H1 (cell line): ENCODE measurements at regions not wholly inside any gene's neighbourhood (a gene's known extent, or its start where the extent isn't known, plus 50 kb on each side); places are given as distances from the start of the nearest gene placed in this dataset.

ENCODE experiments used
- CTCF ChIA-PET: fragments of 300-600 bp; sonication (Branson Sonifier 250); formaldehyde crosslinking; loops from one replicate; lab custom pipeline; 2021; ENCODE audit not compliant: partially characterized antibody; lab: Charles Lee
- POLR2A ChIA-PET: fragments of 300-600 bp; sonication (Branson Sonifier 250); formaldehyde crosslinking; loops from one replicate; lab custom pipeline; 2021; ENCODE audit warnings: inconsistent platforms; ENCODE audit not compliant: partially characterized antibody; lab: Charles Lee
- DNase-seq, 2 experiments: peaks; one replicate each; pipeline versions ENCODE4 v3.0.0 to v3.0.0-alpha.2; 2010 to 2022; ENCODE audit warnings: low spot score in 2 of 2, low read depth in 1 of 2, mixed read lengths in 1 of 2
- FAIRE-seq: peaks from 2 replicates; lab custom pipeline; 2011; peaks lifted over from hg19 to GRCh38; lab: Jason Lieb, UNC
- H2AFZ ChIP-seq: 2 replicates; pipeline ENCODE4 v1.8.1; 2012; ENCODE audit warnings: low read length, inconsistent platforms
- H2AK5ac ChIP-seq: 2 replicates; pipeline ENCODE4 v1.6.1; 2013; ENCODE audit warnings: low read depth, low read length
- H2BK120ac ChIP-seq: replicated peaks from 2 replicates; pipeline ENCODE3; 2013; ENCODE audit warnings: low read depth, low read length, inconsistent platforms
- H2BK12ac ChIP-seq: 2 replicates; pipeline ENCODE4 v1.6.1; 2013; ENCODE audit warnings: low read depth, low read length
- H2BK15ac ChIP-seq: 2 replicates; pipeline ENCODE4 v1.6.1; 2013; ENCODE audit warnings: low read length
- H2BK20ac ChIP-seq: 2 replicates; pipeline ENCODE4 v1.6.1; 2013; ENCODE audit warnings: low read length
- H2BK5ac ChIP-seq: 2 replicates; pipeline ENCODE4 v1.6.1; 2013; ENCODE audit warnings: low read depth, low read length
- H3K14ac ChIP-seq: 2 replicates; pipeline ENCODE4 v1.6.1; 2013; ENCODE audit warnings: inconsistent platforms; ENCODE audit not compliant: insufficient read length
- H3K18ac ChIP-seq: 2 replicates; pipeline ENCODE4 v1.6.1; 2013; ENCODE audit warnings: low read length; ENCODE audit errors: extremely low read depth
- H3K23ac ChIP-seq: 2 replicates; pipeline ENCODE4 v1.6.1; 2013; ENCODE audit warnings: inconsistent platforms; ENCODE audit not compliant: insufficient read length
- H3K23me2 ChIP-seq: 2 replicates; pipeline ENCODE4 v1.6.1; 2013; ENCODE audit warnings: low read depth, low read length
- H3K27ac ChIP-seq: 2 replicates; pipeline ENCODE4 v1.6.1; 2011; ENCODE audit warnings: low read depth, low read length, inconsistent platforms
- H3K27me3 ChIP-seq, 4 experiments: replicated peaks in 1 of 4; 1 replicate in 1 of 4; 2 replicates in 3 of 4; pipeline versions ENCODE4 v1.6.1 to v1.8.1; 2011 to 2013; ENCODE audit warnings: low read length in 3 of 4, mild to moderate bottlenecking in 3 of 4, inconsistent platforms in 2 of 4, mixed read lengths in 2 of 4, moderate library complexity in 1 of 4; ENCODE audit not compliant: control insufficient read depth in 3 of 4, insufficient read depth in 3 of 4; ENCODE audit errors: extremely low read depth in 1 of 4
- H3K36me3 ChIP-seq, 4 experiments: 2 replicates each; pipeline versions ENCODE4 v1.6.1 to v1.8.1; 2011 to 2013; ENCODE audit warnings: mild to moderate bottlenecking in 4 of 4, low read length in 3 of 4, moderate library complexity in 2 of 4, control low read depth in 1 of 4, inconsistent platforms in 1 of 4; ENCODE audit not compliant: insufficient read depth in 4 of 4, control insufficient read depth in 2 of 4
- H3K4ac ChIP-seq: replicated peaks from 2 replicates; pipeline ENCODE3; 2013; ENCODE audit warnings: low read length, low read depth, mixed read lengths, inconsistent platforms; ENCODE audit not compliant: insufficient read length
- H3K4me1 ChIP-seq, 4 experiments: replicated peaks in 1 of 4; 1 replicate in 1 of 4; 2 replicates in 3 of 4; pipeline versions ENCODE4 v1.6.1 to v1.8.1; 2011 to 2013; ENCODE audit warnings: low read length in 3 of 4, inconsistent platforms in 2 of 4, mixed read lengths in 1 of 4; ENCODE audit not compliant: insufficient read depth in 4 of 4, control insufficient read depth in 3 of 4
- H3K4me2 ChIP-seq, 2 experiments: 2 replicates each; pipeline versions ENCODE4 v1.6.1 to v1.8.1; 2011 to 2013; ENCODE audit warnings: low read depth in 2 of 2, low read length in 2 of 2, control low read depth in 1 of 2, inconsistent platforms in 1 of 2, mild to moderate bottlenecking in 1 of 2; ENCODE audit not compliant: insufficient read depth in 1 of 2
- H3K4me3 ChIP-seq, 4 experiments: fragments of 200-600, 300-600 bp in 1 of 4; sonication (generic), shearing (Covaris generic), sonication (Bioruptor Twin) in 1 of 4; 2 replicates each; pipeline versions ENCODE4 v1.5.1 to v1.8.1; 2011 to 2016; ENCODE audit warnings: low read length in 4 of 4, low read depth in 3 of 4, control low read depth in 2 of 4, inconsistent platforms in 2 of 4, mild to moderate bottlenecking in 2 of 4, mixed read lengths in 1 of 4, moderate library complexity in 1 of 4; ENCODE audit not compliant: insufficient read depth in 2 of 4; ENCODE audit errors: extremely low read depth in 1 of 4
- H3K56ac ChIP-seq: replicated peaks from 2 replicates; pipeline ENCODE3; 2013; ENCODE audit warnings: low read depth, mild to moderate bottlenecking, mixed read lengths, low read length, inconsistent platforms; ENCODE audit not compliant: insufficient read length
- H3K79me1 ChIP-seq: 2 replicates; pipeline ENCODE4 v1.6.1; 2013; ENCODE audit warnings: low read depth, low read length, control low read depth
- H3K79me2 ChIP-seq, 2 experiments: 2 replicates each; pipeline versions ENCODE4 v1.6.1 to v1.8.1; 2012 to 2013; ENCODE audit warnings: low read length in 2 of 2, mild to moderate bottlenecking in 2 of 2, inconsistent platforms in 1 of 2; ENCODE audit not compliant: insufficient read depth in 2 of 2, control insufficient read depth in 1 of 2
- H3K9ac ChIP-seq, 4 experiments: replicated peaks in 1 of 4; 1 replicate in 1 of 4; 2 replicates in 3 of 4; pipeline versions ENCODE4 v1.6.1 to v1.8.1; 2011 to 2013; ENCODE audit warnings: low read depth in 3 of 4, low read length in 3 of 4, control low read depth in 2 of 4, mild to moderate bottlenecking in 2 of 4, moderate library complexity in 2 of 4, inconsistent platforms in 1 of 4; ENCODE audit errors: extremely low read depth in 1 of 4
- H3K9me3 ChIP-seq, 2 experiments: 2 replicates each; pipeline versions ENCODE4 v1.6.1 to v1.8.1; 2012 to 2013; ENCODE audit warnings: mild to moderate bottlenecking in 2 of 2, moderate library complexity in 2 of 2, control low read depth in 1 of 2, inconsistent platforms in 1 of 2, low read depth in 1 of 2, low read length in 1 of 2, mixed read lengths in 1 of 2; ENCODE audit not compliant: insufficient read depth in 2 of 2
- H4K20me1 ChIP-seq, 2 experiments: replicated peaks in 1 of 2; 2 replicates each; pipeline versions ENCODE3 to v1.8.1; 2011 to 2013; ENCODE audit warnings: inconsistent platforms in 2 of 2, low read length in 2 of 2, mild to moderate bottlenecking in 1 of 2; ENCODE audit not compliant: insufficient read depth in 2 of 2, control insufficient read depth in 1 of 2
- H4K5ac ChIP-seq: 2 replicates; pipeline ENCODE4 v1.6.1; 2013; ENCODE audit warnings: low read length, low read depth, mixed read lengths, inconsistent platforms; ENCODE audit not compliant: insufficient read length
- H4K8ac ChIP-seq: 2 replicates; pipeline ENCODE4 v1.8.0; 2013; ENCODE audit warnings: mild to moderate bottlenecking, moderate library complexity, low read length, inconsistent platforms; ENCODE audit not compliant: insufficient read depth; ENCODE audit errors: extremely low read depth
- H4K91ac ChIP-seq: replicated peaks from 2 replicates; pipeline ENCODE3; 2013; ENCODE audit warnings: low read length, mixed read lengths, inconsistent platforms; ENCODE audit not compliant: insufficient read length
- EP300 ChIP-seq, 2 experiments: IDR thresholded peaks; 1 replicate in 1 of 2; 2 replicates in 1 of 2; pipeline ENCODE4 v1.6.1; 2011 to 2012; ENCODE audit warnings: low read depth in 2 of 2, low read length in 2 of 2, mild to moderate bottlenecking in 2 of 2, borderline replicate concordance in 1 of 2, inconsistent platforms in 1 of 2, moderate library complexity in 1 of 2
- JUND ChIP-seq: IDR thresholded peaks from 2 replicates; pipeline ENCODE4 v1.6.1; 2011; ENCODE audit warnings: mild to moderate bottlenecking, improper control_type of control experiment, low read length
- RXRA ChIP-seq: IDR thresholded peaks from 2 replicates; pipeline ENCODE4 v1.6.1; 2011; ENCODE audit warnings: low read depth, mild to moderate bottlenecking, low read length, moderate library complexity; ENCODE audit not compliant: insufficient read depth
- SP2 ChIP-seq: IDR thresholded peaks from 2 replicates; pipeline ENCODE4 v1.6.1; 2012; ENCODE audit warnings: mild to moderate bottlenecking, low read length, inconsistent platforms
- WGBS, 2 experiments: shearing (Covaris generic) in 1 of 2; methylation state at CpG; one replicate each; pipeline versions ENCODE4 v1.1.6 to v1.1.7; 2013 to 2015; ENCODE audit warnings: low lambda C conversion rate in 2 of 2, mixed read lengths in 2 of 2, inconsistent platforms in 1 of 2, low coverage in 1 of 2, missing lambda C conversion rate in 1 of 2; ENCODE audit not compliant: insufficient replicate concordance in 2 of 2, insufficient coverage in 1 of 2, insufficient read length in 1 of 2; ENCODE audit errors: extremely low coverage in 1 of 2, missing lambda C conversion rate in 1 of 2; 5-methylcytosine and 5-hydroxymethylcytosine counted together

DNA sequence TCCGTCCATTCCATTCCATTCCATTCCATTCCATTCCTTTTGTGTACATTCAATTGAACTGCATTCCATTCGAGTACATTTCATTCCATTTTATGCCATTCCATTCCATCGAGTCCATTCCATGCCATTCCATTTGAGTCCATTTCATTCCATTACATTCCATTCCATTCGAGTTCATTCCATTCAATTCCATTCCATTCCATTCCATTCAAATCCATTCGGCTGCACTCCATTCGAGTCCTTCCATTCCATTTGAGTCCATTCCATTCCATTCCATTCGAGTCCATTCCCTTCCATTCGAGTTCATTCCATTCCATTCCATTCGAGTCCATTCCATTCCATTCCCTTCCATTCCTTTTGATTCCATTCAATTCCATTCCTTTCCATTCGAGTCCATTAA, 4800.6 kb upstream of the OR11H1 start:
- Histone ChIP-seq H3K79me1 (no peaks in the 10 kb centered on the region), H2AK5ac (no peak overlapping the region), H3K23ac (no peak overlapping the region), H2BK5ac (no peak overlapping the region), H4K20me1 (no peaks in the 10 kb centered on the region), H3K9ac (no peak overlapping the region), H3K23me2 (peaks cover 28% of the 10 kb centered on the region), H2BK120ac (no peak overlapping the region), H3K36me3 (no peaks in the 10 kb centered on the region; a peak in 1 of 8 replicates), H3K27me3 (no peaks in the 10 kb centered on the region; a peak in 1 of 7 replicates), H2BK20ac (no peak overlapping the region), H2BK12ac (no peak overlapping the region), H2AFZ (no peak overlapping the region), H3K18ac (no peak overlapping the region), H3K14ac (no peak overlapping the region), H2BK15ac (no peak overlapping the region), H3K27ac (no peak overlapping the region), H4K8ac (no peak overlapping the region), H3K56ac (no peak overlapping the region), H3K9me3 (peaks cover 41 to 84% of the 10 kb centered on the region in 2 experiments), H4K5ac (no peak overlapping the region), H3K4me3 (no peak overlapping the region), H3K4ac (no peak overlapping the region)
- POLR2A ChIA-PET = no interaction called here
- CTCF ChIA-PET = no interaction called here
- DNase-seq = no peak
- whole genome bisulfite sequencing, 2 experiments = 70 to 100% methylated on average over 3 to 10 of the region's 10 CpGs
- TF ChIP-seq JUND (no peak), SP2 (no peak), RXRA (no peak), EP300 (IDR thresholded peaks at IDR 0.05; ENCODE audit: borderline replicate concordance in 1 of 2, low read depth in 2 of 2, low read length in 2 of 2) (no peak)
- TF ChIP-seq, all 59 proteins: peak for 0
- H3K79me2 ChIP-seq = peaks cover 0 to 4% of the 10 kb centered on the region in 2 experiments; a peak in 2 of 4 replicates
- no peak overlapping the region for H3K4me2 ChIP-seq
- H4K91ac ChIP-seq = no peak overlapping the region
- no peak for FAIRE-seq
- H3K4me1 ChIP-seq = no peaks in the 10 kb centered on the region
